GM18867 (cell line): ENCODE measurements at regions not wholly inside any gene's neighbourhood (a gene's known extent, or its start where the extent isn't known, plus 50 kb on each side); places are given as distances from the start of the nearest gene placed in this dataset.
"Not testable (repeated sequence)": the region's sequence is repeated elsewhere in the genome, so short reads cannot be mapped to it uniquely, and the experiment has no call there.

ENCODE experiments used
- ATAC-seq: cut with Tn5 transposase; IDR thresholded peaks from one replicate; pipeline ENCODE4 v1.9.1; 2021; ENCODE audit warnings: mild to moderate bottlenecking, moderate library complexity; ENCODE audit not compliant: unreplicated experiment

DNA sequence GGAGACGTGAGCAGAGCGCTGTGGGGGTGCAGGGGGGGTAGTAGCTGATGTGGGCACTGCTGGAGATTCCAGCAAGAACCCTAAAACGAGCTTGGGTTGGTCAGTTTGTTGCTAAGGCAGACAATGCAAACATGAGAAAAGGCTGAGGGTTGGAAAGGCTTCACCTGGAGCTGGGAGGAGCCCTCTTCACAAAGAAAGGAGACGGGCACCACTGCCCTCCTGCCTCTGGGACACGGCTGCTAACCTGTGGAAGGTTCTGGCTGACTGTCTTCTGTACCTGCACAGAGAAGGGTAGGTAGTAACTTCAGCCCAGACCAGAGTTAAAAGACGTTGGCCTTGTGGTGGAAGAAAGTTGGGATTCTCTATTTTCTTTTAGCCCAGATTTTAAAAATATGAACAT, 108.7 kb downstream of the SUCLA2 start:
- ATAC-seq: no peak

DNA sequence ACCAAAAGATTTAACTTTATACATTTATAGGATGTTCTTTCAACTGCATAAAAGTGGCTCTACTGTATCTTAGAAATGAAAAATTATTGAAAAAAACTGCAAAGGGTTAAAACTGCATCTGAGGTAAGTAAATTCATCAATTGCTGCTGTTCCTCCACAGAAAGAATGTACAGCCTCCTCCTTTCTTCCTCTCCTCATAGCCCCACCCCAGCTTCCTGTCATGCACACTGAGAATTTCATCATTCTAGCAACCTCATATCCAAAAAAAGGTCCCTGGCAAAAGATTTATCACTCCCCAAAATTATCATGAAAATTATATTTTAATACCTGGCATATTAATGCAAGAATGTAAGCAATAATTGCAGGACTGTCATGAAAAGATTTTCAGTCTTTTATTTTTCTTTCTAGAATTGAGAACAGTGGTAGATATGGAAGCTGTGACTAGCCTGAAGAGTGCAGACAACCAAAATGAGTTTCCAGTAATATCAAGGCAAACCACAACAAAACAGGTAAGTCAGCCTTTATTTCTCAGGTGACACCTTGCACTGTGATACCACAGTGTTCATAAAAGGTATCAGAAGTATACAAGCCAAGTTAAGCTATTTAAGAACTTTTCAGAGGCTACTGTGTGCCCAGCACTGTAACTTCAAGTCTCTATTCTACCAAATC, 110.8 kb downstream of the SUCLA2 start:
- ATAC-seq: no peak

GRCh38 chr13:47886314-47886713, 114.8 kb downstream of the SUCLA2 start:
- no peak for ATAC-seq

- no peak for ATAC-seq
Observed at GRCh38 chr13:47875201-47875600, 125.9 kb downstream of the SUCLA2 start.

GRCh38 chr13:47873987-47874386, 127.1 kb downstream of the SUCLA2 start:
- ATAC-seq: not testable (repeated sequence)

GRCh38 chr13:47873319-47873718, 127.8 kb downstream of the SUCLA2 start:
- not testable (repeated sequence) for ATAC-seq

DNA sequence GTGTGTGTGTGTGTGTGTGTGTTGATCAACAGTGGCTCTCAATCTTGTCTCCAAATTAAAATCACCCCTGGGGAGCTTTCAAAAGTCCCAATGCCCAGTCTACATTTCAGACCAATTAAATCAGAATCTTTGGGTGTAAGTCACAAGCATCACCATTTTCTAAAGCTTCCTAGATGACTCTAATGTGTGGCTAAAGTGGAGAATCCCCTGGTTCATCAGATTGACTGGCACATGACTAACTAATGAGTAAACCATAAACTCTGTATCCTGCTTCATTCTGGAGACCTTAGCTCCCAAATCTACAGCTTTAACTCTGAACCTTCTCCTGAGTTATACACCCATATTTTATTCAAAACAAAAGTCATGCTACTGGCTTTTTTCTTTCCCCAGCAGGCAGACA, 131.3 kb downstream of the SUCLA2 start:
- ATAC-seq: no peak

DNA sequence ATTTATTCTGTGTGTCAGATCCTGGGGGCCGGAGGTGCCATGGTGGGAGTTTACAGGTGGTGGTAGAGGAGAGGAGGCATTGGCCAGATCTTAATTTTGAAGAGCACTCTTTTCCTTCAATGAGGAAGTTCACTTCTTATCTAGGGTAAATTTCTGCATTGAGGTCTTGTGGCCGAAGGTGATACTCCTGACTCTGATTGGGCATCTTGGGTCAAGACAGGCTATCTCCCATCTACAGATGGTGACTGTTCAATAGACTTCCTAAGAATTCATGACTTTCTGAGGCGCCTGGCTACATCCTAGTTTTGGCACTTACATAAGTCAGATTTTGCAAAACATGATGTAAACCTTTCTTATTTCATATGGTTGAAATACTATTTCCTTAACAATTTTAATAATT, 135.2 kb downstream of the SUCLA2 start:
- ATAC-seq: no peak

- ATAC-seq: no peak
Observed at GRCh38 chr13:47862841-47863240, 138.2 kb downstream of the SUCLA2 start.

- no peak for ATAC-seq
Observed at GRCh38 chr13:47859165-47859564, 141.9 kb downstream of the SUCLA2 start.

GRCh38 chr13:47858042-47859025, 142.7 kb downstream of the SUCLA2 start:
- no peak for ATAC-seq

GRCh38 chr13:47853236-47853635, 147.8 kb downstream of the SUCLA2 start:
- ATAC-seq: no peak

DNA sequence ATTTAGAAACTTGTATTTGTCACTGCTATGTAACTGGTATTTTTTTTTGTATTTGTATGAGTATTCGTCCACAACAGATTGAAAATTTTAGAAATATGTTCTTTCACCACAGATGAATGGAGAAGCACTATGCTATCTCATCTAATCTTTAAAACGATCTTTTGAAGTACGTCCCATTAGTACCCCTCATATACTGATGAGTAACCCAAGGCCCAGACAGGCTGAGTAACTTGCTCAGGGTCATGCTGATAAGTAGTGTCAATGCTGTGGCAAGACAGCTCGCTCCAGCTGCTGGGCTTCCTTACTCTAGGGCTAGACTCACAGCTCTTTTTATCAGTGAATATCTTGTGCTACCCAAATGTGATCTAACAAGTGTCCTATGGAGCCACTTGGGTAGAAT, 154.2 kb downstream of the SUCLA2 start:
- ATAC-seq: no peak

- no peak for ATAC-seq
Observed at GRCh38 chr13:47845981-47846380, 155.1 kb downstream of the SUCLA2 start.

GRCh38 chr13:47843005-47843404, 158.1 kb downstream of the SUCLA2 start:
- no peak for ATAC-seq

- ATAC-seq: no peak
Observed at GRCh38 chr13:47841151-47841550, 159.9 kb downstream of the SUCLA2 start.

DNA sequence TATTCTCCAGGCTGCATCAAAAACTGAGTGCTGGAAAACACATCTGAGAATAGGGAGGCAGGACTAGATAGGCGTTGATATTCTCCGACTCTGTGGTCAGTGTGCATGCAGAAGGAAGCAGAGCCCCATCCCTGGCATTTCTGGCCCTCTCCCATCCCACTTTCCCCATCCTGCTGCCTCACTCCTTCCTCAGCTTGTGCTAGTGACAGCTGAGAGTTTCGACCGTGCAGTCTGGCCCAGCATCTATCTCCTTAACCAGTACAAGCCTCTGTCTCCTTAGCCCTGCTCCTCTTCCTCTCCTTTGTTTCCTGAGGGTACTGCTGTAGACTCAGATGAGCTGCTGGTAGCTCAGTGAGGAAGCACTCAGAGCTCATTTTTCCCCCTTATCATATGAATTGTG, 163.2 kb downstream of the SUCLA2 start:
- no peak for ATAC-seq

DNA sequence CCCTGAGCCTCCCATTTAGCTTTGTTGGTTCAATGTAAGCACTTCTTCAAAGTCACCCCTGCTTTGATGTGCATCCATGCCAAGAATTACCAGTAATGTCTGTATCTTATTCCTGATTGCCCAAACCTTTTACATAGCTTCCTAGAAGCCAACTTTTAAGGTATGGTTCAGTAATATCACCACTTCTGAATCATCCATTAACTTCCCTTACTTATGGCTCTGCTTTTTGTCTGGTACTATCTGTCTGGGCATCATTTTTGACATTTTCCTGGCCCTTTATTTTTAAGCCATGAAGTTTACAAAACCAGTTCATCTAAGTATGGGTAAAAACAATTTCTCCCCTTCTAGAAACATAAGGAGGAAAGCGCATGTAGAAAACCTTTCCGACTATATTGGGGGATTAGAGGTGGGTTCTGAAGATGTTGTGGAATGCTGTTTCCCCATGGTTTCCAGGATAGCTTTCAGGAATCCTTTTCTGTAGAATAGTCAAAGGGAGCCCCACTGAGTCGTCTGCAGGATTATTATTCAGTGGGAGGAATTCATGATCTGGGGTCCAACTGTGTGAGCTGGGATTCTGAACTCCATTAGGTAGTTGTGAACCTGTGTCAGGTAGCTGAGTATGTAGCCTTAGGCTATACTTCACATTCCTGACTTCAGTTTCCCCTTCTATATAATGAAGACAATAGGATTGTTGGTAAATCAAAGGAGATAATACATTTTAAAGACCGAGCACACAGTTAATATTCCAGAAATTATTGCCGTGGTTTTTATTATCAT, 163.8 kb downstream of the SUCLA2 start:
- no peak for ATAC-seq

- ATAC-seq: no peak
Observed at GRCh38 chr13:47835470-47836228, 165.4 kb downstream of the SUCLA2 start.

- ATAC-seq: no peak
Observed at GRCh38 chr13:47832458-47832972, 168.6 kb downstream of the SUCLA2 start.
